ENCODE measurements at regions not wholly inside any gene's neighbourhood (a gene's known extent, or its start where the extent isn't known, plus 50 kb on each side); places are given as distances from the start of the nearest gene placed in this dataset.

DNA sequence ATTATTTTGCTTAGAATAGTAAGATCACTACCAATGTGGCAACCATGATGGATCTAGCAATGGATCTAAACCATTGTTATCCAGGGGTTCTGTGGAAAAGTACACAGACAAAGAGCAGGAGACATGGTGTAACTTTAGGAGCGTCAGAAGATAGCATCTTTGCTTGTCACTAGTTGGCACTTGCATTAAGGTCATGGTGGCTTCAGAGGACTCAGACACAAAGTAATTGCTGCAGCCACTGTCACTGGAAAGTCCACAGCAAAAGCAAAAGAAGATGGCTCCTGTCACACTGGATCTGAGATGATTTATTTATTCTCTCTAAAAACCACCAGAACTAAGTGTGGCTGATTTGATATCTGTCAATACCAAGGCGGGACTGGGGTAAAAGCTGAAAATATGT lies 93.3 kb upstream of the PCDH20 start:
- DNase-seq (ENCODE audit: low read depth, low spot score) (no peak), FAIRE-seq (no peak), ATAC-seq (no peak)
- Histone ChIP-seq H3K4me2 (ENCODE audit: control insufficient read depth, insufficient read depth) (no peak overlapping the region), H3K27ac (ENCODE audit: control insufficient read depth, insufficient read depth) (no peak overlapping the region), H3K4me3 (no peak overlapping the region), H3K27me3 (replicated peaks in 1 of 2; ENCODE audit: control insufficient read depth in 2 of 2, insufficient read depth in 2 of 2, low read length in 1 of 2) (no peaks in the 10 kb centered on the region), H3K4me1 (ENCODE audit: control insufficient read depth, insufficient read depth, low read length) (no peaks in the 10 kb centered on the region), H3K36me3 (ENCODE audit: control insufficient read depth in 2 of 2, insufficient read depth in 2 of 2, low read length in 1 of 2) (no peaks in the 10 kb centered on the region), H3K9ac (ENCODE audit: control insufficient read depth, insufficient read depth, low read length) (no peak overlapping the region), H3K79me2 (ENCODE audit: control insufficient read depth, insufficient read depth, low read length) (no peaks in the 10 kb centered on the region), H4K20me1 (ENCODE audit: control insufficient read depth, insufficient read depth) (no peaks in the 10 kb centered on the region), H2AFZ (ENCODE audit: control insufficient read depth, low read depth, low read length) (no peak overlapping the region), H3K9me3 (replicated peaks; ENCODE audit: control insufficient read depth, insufficient read depth, low read length) (no peaks in the 10 kb centered on the region)
- intact Hi-C loops (cut with micrococcal nuclease; ENCODE audit: unreplicated experiment), result no loop called here
- RAD21 ChIA-PET (ENCODE audit: unreplicated experiment), result no interaction called here
- in situ Hi-C loops (cut with MboI), result no loop called here
- POLR2A ChIA-PET, result no interaction called here
- BruUV-seq (replicated peaks), result no TSS peak
- TF ChIP-seq SRF (IDR thresholded peaks at IDR 0.05; ENCODE audit: low read depth in 2 of 2, low read length in 2 of 2) (no peak), CREB1 (IDR thresholded peaks at IDR 0.05; ENCODE audit: low read depth) (no peak), ZBED1 (IDR thresholded peaks at IDR 0.05; ENCODE audit: borderline replicate concordance) (no peak), FOS (IDR thresholded peaks at IDR 0.05; ENCODE audit: borderline replicate concordance, extremely low read depth, insufficient read length) (no peak), NR2C2 (IDR thresholded peaks at IDR 0.05; ENCODE audit: borderline replicate concordance, control insufficient read depth, insufficient read length, low read depth) (no peak), PAX5 (IDR thresholded peaks at IDR 0.05; ENCODE audit: borderline replicate concordance, low read depth, low read length) (no peak), NFXL1 (IDR thresholded peaks at IDR 0.05; ENCODE audit: borderline replicate concordance) (no peak), SMC3 (IDR thresholded peaks at IDR 0.05; ENCODE audit: borderline replicate concordance, low read length) (no peak), IKZF1 (conservative IDR thresholded peaks at IDR 0.05) (no peak), SREBF2 (IDR thresholded peaks at IDR 0.05; ENCODE audit: low read length) (no peak), ASH2L (IDR thresholded peaks at IDR 0.05; ENCODE audit: borderline replicate concordance, low read depth) (no peak), ZNF622 (IDR thresholded peaks at IDR 0.05) (no peak), TBL1XR1 (IDR thresholded peaks at IDR 0.05; ENCODE audit: low read depth, low read length) (no peak)
- 20% methylated on average over 2 of the region's 2 CpGs for WGBS (ENCODE audit: insufficient coverage, insufficient replicate concordance, low lambda C conversion rate, missing lambda C conversion rate)
- CTCF ChIA-PET, result no interaction called here
- SMC1A ChIA-PET (ENCODE audit: uncharacterized antibody, unreplicated experiment), result no interaction called here
